Ovary (tissue), 7 donors: ENCODE measurements at regions not wholly inside any gene's neighbourhood (a gene's known extent, or its start where the extent isn't known, plus 50 kb on each side); places are given as distances from the start of the nearest gene placed in this dataset.
A peak's percentile ranks its signal among the peaks of the same experiment; 100 is the strongest.

Source experiments
- DNase-seq, 5 donors: peaks; one replicate each; pipeline ENCODE4 v3.0.0-alpha.2; 2019 to 2020
- H3K27ac ChIP-seq, 2 donors: fragments of 200-600 bp; one replicate each; pipeline versions ENCODE4 v1.5.1 to v1.8.0; 2019 to 2022
- H3K27me3 ChIP-seq: fragments of 200-600 bp; one replicate; pipeline ENCODE4 v1.8.0; 2022
- H3K36me3 ChIP-seq: fragments of 200-600 bp; sonication (generic); one replicate; pipeline ENCODE4 v1.5.1; 2019
- H3K4me1 ChIP-seq: one replicate; pipeline ENCODE4 v1.8.1; 2013; ENCODE audit warnings: mild to moderate bottlenecking, moderate library complexity; ENCODE audit not compliant: insufficient read depth
- H3K4me3 ChIP-seq: fragments of 200-600 bp; sonication (generic); one replicate; pipeline ENCODE4 v1.5.1; 2017
- H3K9me3 ChIP-seq, 2 donors: fragments of 200-600 bp in 1 of 2; sonication (generic) in 1 of 2; one replicate each; pipeline versions ENCODE4 v1.5.1 to v1.8.1; 2013 to 2019; ENCODE audit warnings: mild to moderate bottlenecking in 1 of 2, moderate library complexity in 1 of 2
- CTCF ChIP-seq, 3 donors: fragments of 450-650 bp in 2 of 3; fragments of 200-600 bp in 1 of 3; IDR thresholded peaks; one replicate each; pipeline versions ENCODE4 v1.5.1 to v1.8.0; 2016 to 2022; ENCODE audit warnings: antibody characterized with exemption in 3 of 3, mild to moderate bottlenecking in 1 of 3
- EP300 ChIP-seq: sonication (generic); formaldehyde crosslinking; IDR thresholded peaks from one replicate; pipeline ENCODE4 v1.6.1; 2017; ENCODE audit warnings: antibody characterized with exemption
- POLR2A ChIP-seq: fragments of 450-650 bp; IDR thresholded peaks from one replicate; pipeline ENCODE4 v1.6.1; 2017; ENCODE audit warnings: antibody characterized with exemption, mild to moderate bottlenecking, moderate library complexity
- WGBS, 3 donors: extraction: QIAGEN DNeasy Blood & Tissue Kit in 1 of 3; methylation state at CpG; one replicate each; pipeline versions ENCODE4 v1.1.5 to v1.1.7; 2013 to 2017; 5-methylcytosine and 5-hydroxymethylcytosine counted together
- intact Hi-C, 4 donors: fragments of 100-400 bp; cut with DNase I; formaldehyde crosslinking; loops; one replicate each; pipeline versions ENCODE4 v1.11.0 to v1.15.1; 2022 to 2023
- donor health status: DM: no; HTN: no; CAD: no; lungs with moderate emphysema.
- donor health status: DM: no; HTN: no; CAD: no.
- donor health status: Bipolar disorder and iron deficiency.
- donor health status: DM: no; HTN: no; CAD: no.
- donor health status: DM: yes; HTN: yes; CAD: no.

GRCh38 chr4:52288212-52288855 lies 237.2 kb downstream of the SPATA18 start:
- DNase-seq: no peak
- no peak for TF ChIP-seq POLR2A
- TF ChIP-seq EP300: no peak
- no peak for TF ChIP-seq CTCF (IDR thresholded peaks at IDR 0.05)
- WGBS, 3 donors: 55 to 82% (median 57%) methylated on average over 4 of the region's 4 CpGs
- no peak overlapping the region for H3K27ac ChIP-seq
- H3K4me1 ChIP-seq: no peaks in the 10 kb centered on the region
- H3K4me3 ChIP-seq: no peak overlapping the region
- H3K36me3 ChIP-seq: no peaks in the 10 kb centered on the region
- H3K9me3 ChIP-seq: no peaks in the 10 kb centered on the region
- intact Hi-C loops: no loop called here
- no peaks in the 10 kb centered on the region for H3K27me3 ChIP-seq

- Histone ChIP-seq H3K4me3 (no peak overlapping the region), H3K4me1 (no peaks in the 10 kb centered on the region), H3K9me3 (no peaks in the 10 kb centered on the region), H3K27ac (no peak overlapping the region), H3K27me3 (no peaks in the 10 kb centered on the region), H3K36me3 (no peaks in the 10 kb centered on the region)
- no peak for TF ChIP-seq POLR2A
- DNase-seq: peak in 1 of 5 donors; percentile 13
- WGBS, 3 donors: 8 to 22% (median 8%) methylated on average over 4 of the region's 4 CpGs
- intact Hi-C loops: no loop called here
Observed at GRCh38 chr4:52290466-52290865, 239.4 kb downstream of the SPATA18 start.

DNA sequence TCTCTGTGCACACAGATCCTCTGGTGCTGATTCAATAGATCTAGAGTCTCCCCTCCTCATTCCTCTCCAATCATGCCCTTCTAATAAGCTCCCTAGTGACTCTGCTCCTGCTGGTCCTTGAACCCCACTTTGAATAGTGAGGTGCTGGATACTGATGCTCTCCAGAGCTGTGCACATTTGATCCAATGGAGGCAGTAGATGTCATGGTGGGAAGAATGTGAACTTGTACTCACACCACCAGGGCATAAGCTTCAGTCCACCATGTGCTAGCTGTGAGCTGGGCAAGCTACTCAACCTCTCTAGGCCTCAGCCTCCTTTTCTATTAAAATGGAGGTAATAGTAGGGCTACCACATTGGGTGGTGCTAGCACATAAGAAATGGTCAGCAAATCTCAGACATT lies 241.1 kb downstream of the SPATA18 start:
- Histone ChIP-seq H3K9me3 (no peaks in the 10 kb centered on the region), H3K4me1 (no peaks in the 10 kb centered on the region), H3K36me3 (no peaks in the 10 kb centered on the region), H3K27ac (no peak overlapping the region), H3K4me3 (no peak overlapping the region), H3K27me3 (no peaks in the 10 kb centered on the region)
- intact Hi-C loops: no loop called here
- DNase-seq: no peak
- TF ChIP-seq POLR2A: no peak
- no peak for TF ChIP-seq EP300
- TF ChIP-seq CTCF (IDR thresholded peaks at IDR 0.05): no peak

GRCh38 chr4:52296341-52296740 lies 245.2 kb downstream of the SPATA18 start:
- Histone ChIP-seq H3K4me1 (no peaks in the 10 kb centered on the region), H3K36me3 (no peaks in the 10 kb centered on the region), H3K9me3 (no peaks in the 10 kb centered on the region), H3K27ac (no peak overlapping the region), H3K27me3 (no peaks in the 10 kb centered on the region), H3K4me3 (no peak overlapping the region)
- 71 to 79% (median 78%) methylated on average over 2 of the region's 2 CpGs for WGBS, 3 donors
- no peak for DNase-seq
- intact Hi-C loops: no loop called here
- no peak for TF ChIP-seq CTCF (IDR thresholded peaks at IDR 0.05)
- no peak for TF ChIP-seq EP300
- TF ChIP-seq POLR2A: no peak

GRCh38 chr4:52298444-52298843 lies 247.3 kb downstream of the SPATA18 start:
- TF ChIP-seq POLR2A (no peak), CTCF (IDR thresholded peaks at IDR 0.05) (no peak), EP300 (no peak)
- 0 to 50% (median 46%) methylated on average over 1 of the region's 1 CpG for WGBS, 3 donors
- H3K36me3 ChIP-seq: no peaks in the 10 kb centered on the region
- no peaks in the 10 kb centered on the region for H3K4me1 ChIP-seq
- H3K9me3 ChIP-seq: no peaks in the 10 kb centered on the region
- intact Hi-C loops: no loop called here
- H3K27me3 ChIP-seq: no peaks in the 10 kb centered on the region
- H3K27ac ChIP-seq: no peak overlapping the region
- H3K4me3 ChIP-seq: no peak overlapping the region
- DNase-seq: no peak
